NT2/D1 (cell line): ENCODE measurements at regions not wholly inside any gene's neighbourhood (a gene's known extent, or its start where the extent isn't known, plus 50 kb on each side); places are given as distances from the start of the nearest gene placed in this dataset.

ENCODE experiments used
- SUZ12 ChIP-seq: IDR thresholded peaks from 2 replicates; pipeline ENCODE4 v1.6.1; 2011; ENCODE audit not compliant: insufficient read length, insufficient read depth; ENCODE audit errors: extremely low read depth
- YY1 ChIP-seq: IDR thresholded peaks from 2 replicates; pipeline ENCODE4 v1.6.1; 2011; ENCODE audit not compliant: insufficient read length, insufficient read depth
- ZNF274 ChIP-seq: IDR thresholded peaks from 2 replicates; pipeline ENCODE4 v1.6.1; 2011; ENCODE audit warnings: mild to moderate bottlenecking, low read depth, low read length

DNA sequence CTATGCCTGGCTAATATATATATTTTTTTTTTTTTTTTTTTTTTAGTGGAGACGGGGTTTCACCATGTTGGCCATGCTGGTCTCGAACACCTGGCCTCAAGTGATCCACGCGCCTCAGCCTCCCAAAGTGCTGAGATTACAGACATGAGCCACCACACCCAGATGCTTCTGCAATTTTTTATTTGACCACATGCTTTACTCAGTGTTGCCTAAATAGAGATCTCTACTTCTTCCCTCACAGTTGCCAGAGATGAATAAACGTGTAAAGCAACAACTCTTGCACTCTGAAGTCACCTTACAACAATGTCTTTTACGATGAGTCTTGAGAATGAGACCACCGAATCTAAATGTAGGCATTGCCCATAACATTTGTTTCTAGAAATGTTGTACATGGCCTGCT is 107.9 kb upstream of the FRMD4A start:
- TF ChIP-seq YY1 (no peak), ZNF274 (no peak), SUZ12 (no peak)
